H9 (cell line): ENCODE measurements at regions not wholly inside any gene's neighbourhood (a gene's known extent, or its start where the extent isn't known, plus 50 kb on each side); places are given as distances from the start of the nearest gene placed in this dataset.

Experiments
- DNase-seq: peaks from one replicate; pipeline ENCODE4 v3.0.0-alpha.2; 2017
- H2AFZ ChIP-seq: one replicate; pipeline ENCODE4 v1.6.1; 2013; ENCODE audit warnings: mild to moderate bottlenecking, low read length, control low read depth, moderate library complexity
- H2AK5ac ChIP-seq: 2 replicates; pipeline ENCODE4 v1.6.1; 2013; ENCODE audit warnings: low read length, control low read depth, mixed read lengths; ENCODE audit not compliant: insufficient read length
- H2BK120ac ChIP-seq: one replicate; pipeline ENCODE4 v1.6.1; 2013; ENCODE audit warnings: low read depth, mild to moderate bottlenecking, low read length, control low read depth, inconsistent platforms; ENCODE audit not compliant: poor library complexity, severe bottlenecking
- H2BK12ac ChIP-seq: 2 replicates; pipeline ENCODE4 v1.6.1; 2013; ENCODE audit warnings: low read length, control low read depth, mixed read lengths, low read depth; ENCODE audit not compliant: insufficient read length
- H2BK15ac ChIP-seq: 2 replicates; pipeline ENCODE4 v1.6.1; 2013; ENCODE audit warnings: low read depth, low read length, control low read depth
- H2BK20ac ChIP-seq: one replicate; pipeline ENCODE4 v1.6.1; 2013; ENCODE audit warnings: low read depth, mild to moderate bottlenecking, low read length, control low read depth, inconsistent platforms; ENCODE audit not compliant: poor library complexity, severe bottlenecking
- H2BK5ac ChIP-seq: 2 replicates; pipeline ENCODE4 v1.6.1; 2013; ENCODE audit warnings: low read length, control low read depth, mixed read lengths; ENCODE audit not compliant: insufficient read length
- H3K14ac ChIP-seq: 2 replicates; pipeline ENCODE4 v1.6.1; 2013; ENCODE audit warnings: low read length, control low read depth; ENCODE audit not compliant: insufficient read depth
- H3K18ac ChIP-seq: 2 replicates; pipeline ENCODE4 v1.6.1; 2013; ENCODE audit warnings: low read depth, mild to moderate bottlenecking, mixed read lengths, low read length, control low read depth; ENCODE audit not compliant: insufficient read length
- H3K23ac ChIP-seq: 2 replicates; pipeline ENCODE4 v1.6.1; 2013; ENCODE audit warnings: low read length, control low read depth, mixed read lengths, low read depth; ENCODE audit not compliant: insufficient read length
- H3K23me2 ChIP-seq: 2 replicates; pipeline ENCODE4 v1.6.1; 2013; ENCODE audit warnings: low read depth, mild to moderate bottlenecking, mixed read lengths, low read length, control low read depth; ENCODE audit not compliant: insufficient read length, poor library complexity, severe bottlenecking
- H3K27ac ChIP-seq: 2 replicates; pipeline ENCODE4 v1.5.1; 2013; ENCODE audit warnings: low read length, control low read depth, mixed read lengths, low read depth; ENCODE audit not compliant: insufficient read length
- H3K27me3 ChIP-seq: 2 replicates; pipeline ENCODE4 v1.6.1; 2013; ENCODE audit warnings: low read length, control low read depth, inconsistent platforms; ENCODE audit not compliant: insufficient read depth
- H3K4ac ChIP-seq: 2 replicates; pipeline ENCODE4 v1.6.1; 2013; ENCODE audit warnings: low read depth, mild to moderate bottlenecking, control low read depth, inconsistent platforms, low read length, moderate library complexity
- H3K4me1 ChIP-seq: 2 replicates; pipeline ENCODE4 v1.6.1; 2013; ENCODE audit warnings: low read length, control low read depth, inconsistent platforms; ENCODE audit not compliant: insufficient read depth
- H3K4me2 ChIP-seq: 2 replicates; pipeline ENCODE4 v1.6.1; 2013; ENCODE audit warnings: low read length, control low read depth, mixed read lengths; ENCODE audit not compliant: insufficient read length, insufficient read depth
- H3K56ac ChIP-seq: 2 replicates; pipeline ENCODE4 v1.6.1; 2013; ENCODE audit warnings: low read depth, mild to moderate bottlenecking, mixed read lengths, low read length, control low read depth; ENCODE audit not compliant: insufficient read length
- H3K79me1 ChIP-seq: 2 replicates; pipeline ENCODE4 v1.6.1; 2013; ENCODE audit warnings: low read depth, mild to moderate bottlenecking, moderate library complexity, low read length, control low read depth, inconsistent platforms; ENCODE audit not compliant: insufficient read depth, poor library complexity, severe bottlenecking
- H3K79me2 ChIP-seq: 2 replicates; pipeline ENCODE4 v1.6.1; 2013; ENCODE audit warnings: low read length, control low read depth, inconsistent platforms; ENCODE audit not compliant: insufficient read depth
- H3K9ac ChIP-seq: 2 replicates; pipeline ENCODE4 v1.6.1; 2013; ENCODE audit warnings: low read length, control low read depth, mixed read lengths; ENCODE audit not compliant: insufficient read length; ENCODE audit errors: extremely low read depth
- H3K9me3 ChIP-seq: one replicate; pipeline ENCODE4 v1.6.1; 2013; ENCODE audit warnings: low read depth, low read length, inconsistent platforms; ENCODE audit not compliant: control insufficient read depth
- H3T11ph ChIP-seq: one replicate; pipeline ENCODE4 v1.6.1; 2013; ENCODE audit warnings: mild to moderate bottlenecking, low read length, control low read depth, inconsistent platforms
- H4K20me1 ChIP-seq: one replicate; pipeline ENCODE4 v1.6.1; 2013; ENCODE audit not compliant: control insufficient read depth, insufficient read length, insufficient read depth
- H4K5ac ChIP-seq: 2 replicates; pipeline ENCODE4 v1.6.1; 2013; ENCODE audit warnings: low read depth, mild to moderate bottlenecking, mixed read lengths, low read length, control low read depth; ENCODE audit not compliant: insufficient read length
- H4K8ac ChIP-seq: replicated peaks from 2 replicates; pipeline ENCODE4 v1.6.1; 2013; ENCODE audit warnings: low read length, control low read depth, mixed read lengths, low read depth; ENCODE audit not compliant: insufficient read length
- H4K91ac ChIP-seq: 2 replicates; pipeline ENCODE4 v1.6.1; 2013; ENCODE audit warnings: low read depth, mild to moderate bottlenecking, moderate library complexity, mixed read lengths, low read length, control low read depth; ENCODE audit not compliant: insufficient read length
- H3K27ac Mint-ChIP-seq, 3 experiments: 2 replicates in 2 of 3; 3 replicates in 1 of 3; pipeline ENCODE4 v1.8.0; 2020 to 2021; ENCODE audit warnings: mixed read lengths in 3 of 3, mild to moderate bottlenecking in 1 of 3, moderate library complexity in 1 of 3
- H3K27me3 Mint-ChIP-seq: 2 replicates; pipeline ENCODE4 v1.8.0; 2021; ENCODE audit warnings: low read depth, mild to moderate bottlenecking, moderate library complexity, mixed read lengths
- H3K36me3 Mint-ChIP-seq, 3 experiments: 2 replicates in 2 of 3; 3 replicates in 1 of 3; pipeline ENCODE4 v1.8.0; 2020 to 2021; ENCODE audit warnings: low read depth in 3 of 3, mixed read lengths in 3 of 3; ENCODE audit not compliant: insufficient read depth in 1 of 3
- H3K4me1 Mint-ChIP-seq, 2 experiments: 2 replicates each; pipeline ENCODE4 v1.8.0; 2020; ENCODE audit warnings: mixed read lengths in 2 of 2
- H3K4me3 Mint-ChIP-seq, 2 experiments: 2 replicates in 1 of 2; 3 replicates in 1 of 2; pipeline ENCODE4 v1.8.0; 2020 to 2021; ENCODE audit warnings: mild to moderate bottlenecking in 2 of 2, mixed read lengths in 2 of 2, moderate library complexity in 1 of 2
- H3K9me3 Mint-ChIP-seq, 2 experiments: 2 replicates in 1 of 2; 3 replicates in 1 of 2; pipeline ENCODE4 v1.8.0; 2020; ENCODE audit warnings: mild to moderate bottlenecking in 2 of 2, mixed read lengths in 2 of 2, moderate library complexity in 1 of 2
- WGBS: extraction: QIAGEN DNeasy Blood & Tissue Kit; methylation state at CpG from one replicate; pipeline ENCODE4 v1.1.7; 2013; ENCODE audit warnings: missing lambda C conversion rate, low lambda C conversion rate, mixed read lengths; ENCODE audit not compliant: insufficient read length; ENCODE audit errors: extremely low coverage; 5-methylcytosine and 5-hydroxymethylcytosine counted together
- TF ChIP-seq, protein P1 (sequence below): fragments of 200-600 bp; sonication (generic); conservative IDR thresholded peaks from 3 replicates; pipeline ENCODE4 v1.8.0; 2021; ENCODE audit warnings: antibody characterized with exemption, mild to moderate bottlenecking

DNA sequence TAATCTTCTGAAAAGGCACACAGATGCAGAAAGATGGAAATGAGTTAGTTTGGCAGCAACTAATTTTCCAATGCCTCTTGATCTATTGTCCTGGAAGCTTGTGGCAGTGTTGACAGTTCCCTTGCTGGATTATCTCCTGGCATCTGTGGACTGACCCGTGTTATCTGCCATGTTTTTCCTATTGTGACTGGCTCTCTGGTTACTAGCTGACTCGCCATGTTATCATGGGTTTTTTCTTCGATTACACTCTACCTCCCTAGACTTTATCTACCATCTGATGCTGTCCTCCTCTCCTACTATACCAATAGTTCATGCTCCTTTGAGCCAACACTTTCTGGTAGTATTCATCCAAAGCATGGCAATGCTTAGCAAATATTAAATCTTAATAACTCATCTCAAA is 63.3 kb upstream of the FLRT2 start:
- WGBS: no CpG with 5 or more reads among the region's 3 CpGs
- H3K14ac ChIP-seq: no peak overlapping the region
- H4K91ac ChIP-seq: no peak overlapping the region
- no peaks in the 10 kb centered on the region; a peak in 1 of 5 replicates for H3K9me3 Mint-ChIP-seq
- H3K27me3 ChIP-seq: no peaks in the 10 kb centered on the region
- no peaks in the 10 kb centered on the region for H3K4me1 ChIP-seq
- no peak overlapping the region for H2BK20ac ChIP-seq
- H4K20me1 ChIP-seq: no peaks in the 10 kb centered on the region
- H3K9me3 ChIP-seq: no peaks in the 10 kb centered on the region
- H3K23ac ChIP-seq: no peak overlapping the region
- H3K27ac Mint-ChIP-seq: no peak overlapping the region
- H3T11ph ChIP-seq: no peak overlapping the region
- TF ChIP-seq, protein P1, sequence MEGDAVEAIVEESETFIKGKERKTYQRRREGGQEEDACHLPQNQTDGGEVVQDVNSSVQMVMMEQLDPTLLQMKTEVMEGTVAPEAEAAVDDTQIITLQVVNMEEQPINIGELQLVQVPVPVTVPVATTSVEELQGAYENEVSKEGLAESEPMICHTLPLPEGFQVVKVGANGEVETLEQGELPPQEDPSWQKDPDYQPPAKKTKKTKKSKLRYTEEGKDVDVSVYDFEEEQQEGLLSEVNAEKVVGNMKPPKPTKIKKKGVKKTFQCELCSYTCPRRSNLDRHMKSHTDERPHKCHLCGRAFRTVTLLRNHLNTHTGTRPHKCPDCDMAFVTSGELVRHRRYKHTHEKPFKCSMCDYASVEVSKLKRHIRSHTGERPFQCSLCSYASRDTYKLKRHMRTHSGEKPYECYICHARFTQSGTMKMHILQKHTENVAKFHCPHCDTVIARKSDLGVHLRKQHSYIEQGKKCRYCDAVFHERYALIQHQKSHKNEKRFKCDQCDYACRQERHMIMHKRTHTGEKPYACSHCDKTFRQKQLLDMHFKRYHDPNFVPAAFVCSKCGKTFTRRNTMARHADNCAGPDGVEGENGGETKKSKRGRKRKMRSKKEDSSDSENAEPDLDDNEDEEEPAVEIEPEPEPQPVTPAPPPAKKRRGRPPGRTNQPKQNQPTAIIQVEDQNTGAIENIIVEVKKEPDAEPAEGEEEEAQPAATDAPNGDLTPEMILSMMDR: no peak
- no peak overlapping the region for H3K27ac ChIP-seq
- H3K4me1 Mint-ChIP-seq: peaks cover 18% of the 10 kb centered on the region in 2 experiments
- H4K5ac ChIP-seq: no peak overlapping the region
- no peak overlapping the region for H3K18ac ChIP-seq
- no peak for DNase-seq
- H2BK5ac ChIP-seq: no peak overlapping the region
- no peak overlapping the region for H2BK120ac ChIP-seq
- no peak overlapping the region for H3K56ac ChIP-seq
- H3K27me3 Mint-ChIP-seq: no peaks in the 10 kb centered on the region; the same call in 1 of the 2 replicates
- no peaks in the 10 kb centered on the region for H3K36me3 Mint-ChIP-seq
- no peak overlapping the region for H2AFZ ChIP-seq
- no peaks in the 10 kb centered on the region for H3K79me1 ChIP-seq
- H3K23me2 ChIP-seq: no peaks in the 10 kb centered on the region
- no peaks in the 10 kb centered on the region for H3K79me2 ChIP-seq
- no peak overlapping the region for H3K4ac ChIP-seq
- H2AK5ac ChIP-seq: no peak overlapping the region
- H4K8ac ChIP-seq: no peak overlapping the region
- H3K4me3 Mint-ChIP-seq: no peak overlapping the region
- H3K4me2 ChIP-seq: no peak overlapping the region
- no peak overlapping the region for H3K9ac ChIP-seq
- no peak overlapping the region for H2BK12ac ChIP-seq
- no peak overlapping the region for H2BK15ac ChIP-seq
